Astrocyte (in vitro differentiated cells and primary cell): ENCODE measurements at regions not wholly inside any gene's neighbourhood (a gene's known extent, or its start where the extent isn't known, plus 50 kb on each side); places are given as distances from the start of the nearest gene placed in this dataset.

Experiments
- DNase-seq: peaks from one replicate; pipeline ENCODE4 v3.0.0-alpha.2; 2010; ENCODE audit warnings: low read depth
- FAIRE-seq: peaks from 2 replicates; lab custom pipeline; 2011; peaks lifted over from hg19 to GRCh38; lab: Jason Lieb, UNC
- H2AFZ ChIP-seq: 2 replicates; pipeline ENCODE4 v1.6.0; 2012; ENCODE audit warnings: low read depth, low read length, inconsistent platforms
- H3K27ac ChIP-seq: 2 replicates; pipeline ENCODE4 v1.5.1; 2011; ENCODE audit warnings: low read depth, low read length, inconsistent platforms
- H3K27me3 ChIP-seq: 2 replicates; pipeline ENCODE4 v1.6.0; 2011; ENCODE audit warnings: low read length, inconsistent platforms; ENCODE audit not compliant: insufficient read depth
- H3K36me3 ChIP-seq: 2 replicates; pipeline ENCODE4 v1.5.1; 2011; ENCODE audit warnings: low read length, inconsistent platforms; ENCODE audit not compliant: insufficient read depth
- H3K4me1 ChIP-seq: 2 replicates; pipeline ENCODE4 v1.5.1; 2011; ENCODE audit warnings: low read length, inconsistent platforms; ENCODE audit not compliant: insufficient read depth
- H3K4me2 ChIP-seq: 2 replicates; pipeline ENCODE4 v1.6.0; 2012; ENCODE audit warnings: low read length, inconsistent platforms
- H3K4me3 ChIP-seq: 2 replicates; pipeline ENCODE4 v1.5.1; 2011; ENCODE audit warnings: low read depth, mild to moderate bottlenecking, low read length, inconsistent platforms; ENCODE audit not compliant: insufficient read depth
- H3K79me2 ChIP-seq: 2 replicates; pipeline ENCODE4 v1.6.0; 2012; ENCODE audit warnings: mild to moderate bottlenecking, low read length, inconsistent platforms; ENCODE audit not compliant: insufficient read depth
- H3K9ac ChIP-seq: 2 replicates; pipeline ENCODE4 v1.6.0; 2012; ENCODE audit warnings: mild to moderate bottlenecking, low read length, inconsistent platforms
- H3K9me3 ChIP-seq: 2 replicates; pipeline ENCODE4 v1.5.1; 2012; ENCODE audit warnings: low read depth, mild to moderate bottlenecking, low read length, inconsistent platforms; ENCODE audit not compliant: insufficient read depth
- H4K20me1 ChIP-seq: 2 replicates; pipeline ENCODE4 v1.6.0; 2012; ENCODE audit warnings: low read length, inconsistent platforms; ENCODE audit not compliant: insufficient read depth
- H3K27ac Mint-ChIP-seq: one replicate; pipeline ENCODE4 v1.8.0; 2021; ENCODE audit warnings: mild to moderate bottlenecking, mixed read lengths; ENCODE audit not compliant: unreplicated experiment
- H3K27me3 Mint-ChIP-seq: one replicate; pipeline ENCODE4 v1.8.0; 2021; ENCODE audit warnings: low read depth, mixed read lengths; ENCODE audit not compliant: unreplicated experiment
- H3K36me3 Mint-ChIP-seq: one replicate; pipeline ENCODE4 v1.8.0; 2021; ENCODE audit warnings: low read depth, mixed read lengths; ENCODE audit not compliant: unreplicated experiment
- H3K4me1 Mint-ChIP-seq: one replicate; pipeline ENCODE4 v1.8.0; 2021; ENCODE audit warnings: low read depth, mixed read lengths; ENCODE audit not compliant: unreplicated experiment
- H3K4me3 Mint-ChIP-seq: one replicate; pipeline ENCODE4 v1.8.0; 2021; ENCODE audit warnings: mild to moderate bottlenecking, moderate library complexity, mixed read lengths; ENCODE audit not compliant: unreplicated experiment
- H3K9me3 Mint-ChIP-seq: one replicate; pipeline ENCODE4 v1.8.0; 2021; ENCODE audit warnings: mild to moderate bottlenecking, mixed read lengths; ENCODE audit not compliant: unreplicated experiment
- CTCF ChIP-seq: IDR thresholded peaks from 2 replicates; pipeline ENCODE4 v1.5.1; 2011; ENCODE audit warnings: low read depth, mild to moderate bottlenecking, inconsistent platforms, low read length, moderate library complexity; ENCODE audit not compliant: insufficient read depth
- EZH2 ChIP-seq: IDR thresholded peaks from 2 replicates; pipeline ENCODE4 v1.6.1; 2012; ENCODE audit warnings: mild to moderate bottlenecking, low read length, inconsistent platforms; ENCODE audit not compliant: insufficient read depth

GRCh38 chr5:175579742-175580432, 78.0 kb upstream of the HRH2 start:
- Histone ChIP-seq H3K79me2 (no peaks in the 10 kb centered on the region), H3K4me3 (no peak overlapping the region), H3K9me3 (no peaks in the 10 kb centered on the region), H3K4me2 (no peak overlapping the region), H3K27ac (no peak overlapping the region), H3K36me3 (no peaks in the 10 kb centered on the region), H4K20me1 (no peaks in the 10 kb centered on the region), H3K27me3 (no peaks in the 10 kb centered on the region), H2AFZ (no peak overlapping the region), H3K4me1 (no peaks in the 10 kb centered on the region), H3K9ac (no peak overlapping the region)
- no peak overlapping the region for H3K27ac Mint-ChIP-seq
- peaks cover 2% of the 10 kb centered on the region for H3K4me1 Mint-ChIP-seq
- no peak overlapping the region for H3K4me3 Mint-ChIP-seq
- DNase-seq (peak; percentile 18), FAIRE-seq (no peak)
- peaks cover 3% of the 10 kb centered on the region for H3K9me3 Mint-ChIP-seq
- peaks cover 1% of the 10 kb centered on the region for H3K36me3 Mint-ChIP-seq
- peaks cover 5% of the 10 kb centered on the region for H3K27me3 Mint-ChIP-seq
- TF ChIP-seq EZH2 (no peak), CTCF (no peak)

- Histone ChIP-seq H3K9ac (no peak overlapping the region), H3K4me1 (no peaks in the 10 kb centered on the region), H3K9me3 (no peaks in the 10 kb centered on the region), H3K36me3 (no peaks in the 10 kb centered on the region), H3K27ac (no peak overlapping the region), H2AFZ (no peak overlapping the region), H3K4me2 (no peak overlapping the region), H3K79me2 (no peaks in the 10 kb centered on the region), H4K20me1 (no peaks in the 10 kb centered on the region), H3K27me3 (no peaks in the 10 kb centered on the region), H3K4me3 (no peak overlapping the region)
- TF ChIP-seq EZH2 (no peak), CTCF (no peak)
- Mint-ChIP-seq H3K36me3 (no peaks in the 10 kb centered on the region), H3K27me3 (peaks cover 2% of the 10 kb centered on the region), H3K4me1 (no peaks in the 10 kb centered on the region), H3K4me3 (no peak overlapping the region), H3K27ac (no peak overlapping the region), H3K9me3 (peaks cover 10% of the 10 kb centered on the region)
- no peak for FAIRE-seq
- no peak for DNase-seq
Measured at GRCh38 chr5:175582697-175583096, 75.2 kb upstream of the HRH2 start.

GRCh38 chr5:175585567-175585966, 72.3 kb upstream of the HRH2 start:
- peaks cover 2% of the 10 kb centered on the region for H3K27me3 Mint-ChIP-seq
- H3K27ac Mint-ChIP-seq, result no peak overlapping the region
- H3K4me1 Mint-ChIP-seq, result peaks cover 12% of the 10 kb centered on the region

More at GRCh38 chr5:175585567-175585966, 72.3 kb upstream of the HRH2 start:
- Histone ChIP-seq H3K4me3 (no peak overlapping the region), H3K36me3 (no peaks in the 10 kb centered on the region), H2AFZ (no peak overlapping the region), H3K79me2 (no peaks in the 10 kb centered on the region), H3K4me2 (no peak overlapping the region), H3K9ac (no peak overlapping the region), H3K27me3 (no peaks in the 10 kb centered on the region), H3K27ac (no peak overlapping the region), H3K4me1 (peaks cover 10% of the 10 kb centered on the region), H4K20me1 (no peaks in the 10 kb centered on the region), H3K9me3 (no peaks in the 10 kb centered on the region)
- Mint-ChIP-seq H3K36me3 (no peaks in the 10 kb centered on the region), H3K4me3 (no peak overlapping the region), H3K9me3 (peaks cover 10% of the 10 kb centered on the region)
- DNase-seq (no peak), FAIRE-seq (no peak)
- no peak for TF ChIP-seq EZH2
- no peak for TF ChIP-seq CTCF
